IMR-90 (cell line): ENCODE measurements at regions not wholly inside any gene's neighbourhood (a gene's known extent, or its start where the extent isn't known, plus 50 kb on each side); places are given as distances from the start of the nearest gene placed in this dataset.

ENCODE experiments used
- ATAC-seq: fragments of 200-7000 bp; cut with Tn5 transposase; 2 replicates; pipeline ENCODE4 v1.9.1; 2020; ENCODE audit warnings: low read depth, mild to moderate bottlenecking, moderate library complexity
- BruUV-seq: library from RNA; stranded (reverse); fragments of 400-500 nt; replicated peaks from 2 replicates; lab custom pipeline; 2021; lab: Mats Ljungman, UMichigan
- CTCF ChIA-PET: fragments of 300-600 bp; formaldehyde crosslinking; extraction: SDS; loops from one replicate; lab custom pipeline; 2021; ENCODE audit warnings: antibody characterized with exemption; lab: Yijun Ruan, JAX
- POLR2A ChIA-PET: fragments of 300-600 bp; sonication (Branson Sonifier 250); formaldehyde crosslinking; loops from one replicate; lab custom pipeline; 2022; ENCODE audit warnings: antibody characterized with exemption; ENCODE audit not compliant: unreplicated experiment; lab: Charles Lee
- DNase-seq: peaks from one replicate; pipeline ENCODE4 v3.0.0; 2013
- H2AFZ ChIP-seq: replicated peaks from 2 replicates; pipeline ENCODE3; 2013; ENCODE audit warnings: low read length, mild to moderate bottlenecking; ENCODE audit not compliant: poor library complexity
- H2AK5ac ChIP-seq: 2 replicates; pipeline ENCODE4 v1.6.1; 2013; ENCODE audit warnings: low read depth, low read length, inconsistent platforms
- H2AK9ac ChIP-seq: replicated peaks from 2 replicates; pipeline ENCODE3; 2013; ENCODE audit warnings: mild to moderate bottlenecking, low read depth, low read length, moderate library complexity; ENCODE audit not compliant: poor library complexity
- H2BK120ac ChIP-seq: 2 replicates; pipeline ENCODE4 v1.6.1; 2013; ENCODE audit warnings: low read depth, low read length, inconsistent platforms
- H2BK15ac ChIP-seq: 3 replicates; pipeline ENCODE4 v1.6.1; 2013; ENCODE audit warnings: low read depth, low read length, inconsistent platforms
- H2BK20ac ChIP-seq: 2 replicates; pipeline ENCODE4 v1.6.1; 2013; ENCODE audit warnings: low read depth, mild to moderate bottlenecking, inconsistent platforms, low read length, moderate library complexity
- H2BK5ac ChIP-seq: 2 replicates; pipeline ENCODE4 v1.6.1; 2013; ENCODE audit warnings: mild to moderate bottlenecking, low read depth, low read length, inconsistent platforms; ENCODE audit not compliant: poor library complexity, severe bottlenecking
- H3K14ac ChIP-seq: replicated peaks from 2 replicates; pipeline ENCODE4 v1.6.1; 2013; ENCODE audit warnings: low read depth, low read length, inconsistent platforms
- H3K18ac ChIP-seq: 2 replicates; pipeline ENCODE4 v1.6.1; 2013; ENCODE audit warnings: low read depth, low read length, control low read depth
- H3K23ac ChIP-seq: 2 replicates; pipeline ENCODE4 v1.6.1; 2013; ENCODE audit warnings: low read depth, low read length, inconsistent platforms
- H3K27ac ChIP-seq: 2 replicates; pipeline ENCODE4 v1.5.1; 2013; ENCODE audit warnings: mild to moderate bottlenecking, control low read depth, low read length; ENCODE audit not compliant: insufficient read depth
- H3K27me3 ChIP-seq: 2 replicates; pipeline ENCODE4 v1.6.1; 2013; ENCODE audit warnings: low read length; ENCODE audit not compliant: control insufficient read depth, insufficient read depth
- H3K36me3 ChIP-seq: 2 replicates; pipeline ENCODE4 v1.6.1; 2013; ENCODE audit warnings: low read length, mixed read lengths; ENCODE audit not compliant: control insufficient read depth, insufficient read depth
- H3K4ac ChIP-seq: 2 replicates; pipeline ENCODE4 v1.6.1; 2013; ENCODE audit warnings: low read depth, low read length, inconsistent platforms
- H3K4me1 ChIP-seq: 2 replicates; pipeline ENCODE4 v1.6.1; 2013; ENCODE audit warnings: low read length, mixed read lengths; ENCODE audit not compliant: control insufficient read depth, insufficient read depth
- H3K4me2 ChIP-seq: 2 replicates; pipeline ENCODE4 v1.6.1; 2013; ENCODE audit warnings: low read depth, mild to moderate bottlenecking, control low read depth, low read length, moderate library complexity
- H3K4me3 ChIP-seq: 2 replicates; pipeline ENCODE4 v1.5.1; 2013; ENCODE audit warnings: low read depth, mild to moderate bottlenecking, control low read depth, low read length, moderate library complexity; ENCODE audit not compliant: insufficient read depth
- H3K56ac ChIP-seq: 2 replicates; pipeline ENCODE4 v1.6.1; 2013; ENCODE audit warnings: low read length, inconsistent platforms; ENCODE audit not compliant: insufficient read depth; ENCODE audit errors: extremely low read depth
- H3K79me1 ChIP-seq, 2 experiments: 2 replicates each; pipeline ENCODE4 v1.6.1; 2013; ENCODE audit warnings: low read length in 2 of 2, inconsistent platforms in 1 of 2, low read depth in 1 of 2
- H3K9ac ChIP-seq: 2 replicates; pipeline ENCODE4 v1.6.1; 2013; ENCODE audit warnings: low read depth, low read length, control low read depth
- H3K9me1 ChIP-seq: 2 replicates; pipeline ENCODE4 v1.6.1; 2013; ENCODE audit warnings: low read length, inconsistent platforms; ENCODE audit not compliant: insufficient read depth
- H3K9me3 ChIP-seq: 2 replicates; pipeline ENCODE4 v1.6.1; 2013; ENCODE audit warnings: low read length; ENCODE audit not compliant: control insufficient read depth, insufficient read depth
- H4K20me1 ChIP-seq: 2 replicates; pipeline ENCODE4 v1.6.1; 2013; ENCODE audit warnings: low read length, inconsistent platforms; ENCODE audit not compliant: insufficient read depth
- H4K5ac ChIP-seq: 2 replicates; pipeline ENCODE4 v1.6.1; 2013; ENCODE audit warnings: mild to moderate bottlenecking, low read depth, low read length, control low read depth
- H4K8ac ChIP-seq, 2 experiments: 2 replicates each; pipeline ENCODE4 v1.6.1; 2013; ENCODE audit warnings: low read depth in 2 of 2, low read length in 2 of 2, control low read depth in 1 of 2, inconsistent platforms in 1 of 2
- H4K91ac ChIP-seq: 2 replicates; pipeline ENCODE4 v1.6.1; 2013; ENCODE audit warnings: low read depth, low read length, inconsistent platforms; ENCODE audit not compliant: insufficient read depth
- BHLHE40 ChIP-seq: fragments of 150-350 bp; IDR thresholded peaks from 2 replicates; pipeline ENCODE4 v1.6.1; 2016; ENCODE audit warnings: mild to moderate bottlenecking, low read depth, low read length
- CHD1 ChIP-seq: IDR thresholded peaks from 2 replicates; pipeline ENCODE4 v1.6.1; 2012; ENCODE audit warnings: low read depth, low read length, improper control_type of control experiment
- CTCF ChIP-seq: conservative IDR thresholded peaks from 2 replicates; pipeline ENCODE4 v1.5.1; 2012; ENCODE audit warnings: mild to moderate bottlenecking, low read depth, low read length, improper control_type of control experiment
- MAFK ChIP-seq: IDR thresholded peaks from 2 replicates; pipeline ENCODE4 v1.6.1; 2012; ENCODE audit warnings: low read depth, low read length, improper control_type of control experiment
- MAZ ChIP-seq: IDR thresholded peaks from 2 replicates; pipeline ENCODE4 v1.6.1; 2012; ENCODE audit warnings: low read depth, mild to moderate bottlenecking, low read length, improper control_type of control experiment, moderate library complexity, borderline replicate concordance
- POLR2A ChIP-seq: IDR thresholded peaks from 2 replicates; pipeline ENCODE4 v1.6.1; 2012; ENCODE audit warnings: mild to moderate bottlenecking, low read depth, low read length
- RAD21 ChIP-seq: IDR thresholded peaks from 2 replicates; pipeline ENCODE4 v1.6.1; 2012; ENCODE audit warnings: low read length, improper control_type of control experiment
- RCOR1 ChIP-seq: IDR thresholded peaks from 2 replicates; pipeline ENCODE4 v1.6.1; 2012; ENCODE audit warnings: mild to moderate bottlenecking, low read length, improper control_type of control experiment; ENCODE audit not compliant: insufficient replicate concordance
- WGBS, 2 experiments: methylation state at CpG; one replicate each; pipeline versions ENCODE4 v1.1.5 to v1.1.7; 2013; ENCODE audit warnings: missing lambda C conversion rate in 2 of 2; ENCODE audit not compliant: insufficient read length in 1 of 2; ENCODE audit errors: extremely low coverage in 2 of 2; 5-methylcytosine and 5-hydroxymethylcytosine counted together
- dilution Hi-C: fragments of 300-500 bp; cut with HindIII; formaldehyde crosslinking; loops from one replicate; pipeline ENCODE4 v1.14.3; 2018; ENCODE audit warnings: low sequenced_read_pairs; ENCODE audit not compliant: unreplicated experiment
- in situ Hi-C: fragments of 300-500 bp; cut with MboI; formaldehyde crosslinking; loops from 3 replicates; pipeline ENCODE4 v1.14.3; 2019; ENCODE audit warnings: low sequenced_read_pairs, inconsistent platforms, mixed read lengths
- intact Hi-C: fragments of 100-400 bp; cut with micrococcal nuclease; formaldehyde crosslinking; loops from 2 replicates; pipeline ENCODE4 v1.10.0; 2022
- TF ChIP-seq, protein P1 (sequence below): fragments of 150-350 bp; IDR thresholded peaks from 2 replicates; pipeline ENCODE4 v1.6.1; 2016; ENCODE audit warnings: low read depth, mild to moderate bottlenecking, low read length, moderate library complexity, borderline replicate concordance

DNA sequence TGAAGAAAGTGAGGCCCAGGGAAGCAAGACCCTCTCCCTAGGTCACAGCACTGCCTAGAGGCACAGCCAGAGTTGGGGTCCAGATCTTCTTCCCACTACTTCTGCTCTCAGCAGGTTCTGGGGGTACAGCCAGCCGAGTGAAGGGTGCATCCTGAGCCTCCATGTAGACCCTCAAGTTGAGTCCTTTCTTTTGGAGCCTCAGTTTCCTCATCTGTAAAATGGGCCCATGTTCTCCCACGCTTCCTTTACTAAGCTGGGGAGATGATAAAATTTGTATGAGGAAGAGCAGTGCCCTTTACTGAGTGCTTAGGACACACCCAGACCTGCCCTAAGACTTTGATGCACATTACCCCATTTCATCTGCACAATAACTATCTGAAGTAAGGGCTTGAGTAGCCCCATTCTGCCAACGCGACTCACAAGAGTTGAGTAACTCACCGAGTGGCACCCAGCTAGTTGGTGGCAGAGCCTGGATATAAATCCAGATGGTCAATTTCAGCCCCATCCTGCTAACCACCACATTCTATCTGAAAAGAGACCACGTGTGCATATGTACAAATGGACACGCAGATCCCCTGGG, 64.3 kb upstream of the GGTA1 start:
- Histone ChIP-seq H3K9me3 (no peaks in the 10 kb centered on the region), H3K79me1 (peaks cover 0 to 15% of the 10 kb centered on the region in 2 experiments; a peak in 2 of 4 replicates), H3K4me1 (peaks cover 27% of the 10 kb centered on the region), H3K27me3 (no peaks in the 10 kb centered on the region), H2BK15ac (no peak overlapping the region), H3K56ac (no peak overlapping the region), H3K23ac (no peak overlapping the region), H4K8ac (no peak overlapping the region), H3K9ac (no peak overlapping the region), H4K5ac (no peak overlapping the region), H2BK5ac (no peak overlapping the region), H3K4me3 (no peak overlapping the region), H3K4ac (no peak overlapping the region), H3K18ac (no peak overlapping the region), H3K4me2 (no peak overlapping the region), H2AK9ac (no peak overlapping the region), H4K91ac (no peak overlapping the region; the same call in 1 of the 2 replicates), H3K27ac (no peak overlapping the region), H2AK5ac (no peak overlapping the region), H3K9me1 (peaks cover 6% of the 10 kb centered on the region), H2BK20ac (no peak overlapping the region; the same call in 1 of the 2 replicates), H2AFZ (no peak overlapping the region), H3K36me3 (no peaks in the 10 kb centered on the region), H2BK120ac (no peak overlapping the region), H4K20me1 (no peaks in the 10 kb centered on the region; the same call in 1 of the 2 replicates), H3K14ac (no peak overlapping the region)
- POLR2A ChIA-PET = no interaction called here
- DNase-seq = no peak
- no TSS peak for BruUV-seq
- intact Hi-C loops = no loop called here
- CTCF ChIA-PET = no interaction called here
- in situ Hi-C loops = no loop called here
- WGBS, 2 experiments = no CpG with 5 or more reads among the region's 7 CpGs
- TF ChIP-seq MAZ (no peak), BHLHE40 (no peak), CHD1 (no peak), RAD21 (no peak), POLR2A (no peak), RCOR1 (no peak), MAFK (no peak), CTCF (no peak)
- TF ChIP-seq, protein P1, sequence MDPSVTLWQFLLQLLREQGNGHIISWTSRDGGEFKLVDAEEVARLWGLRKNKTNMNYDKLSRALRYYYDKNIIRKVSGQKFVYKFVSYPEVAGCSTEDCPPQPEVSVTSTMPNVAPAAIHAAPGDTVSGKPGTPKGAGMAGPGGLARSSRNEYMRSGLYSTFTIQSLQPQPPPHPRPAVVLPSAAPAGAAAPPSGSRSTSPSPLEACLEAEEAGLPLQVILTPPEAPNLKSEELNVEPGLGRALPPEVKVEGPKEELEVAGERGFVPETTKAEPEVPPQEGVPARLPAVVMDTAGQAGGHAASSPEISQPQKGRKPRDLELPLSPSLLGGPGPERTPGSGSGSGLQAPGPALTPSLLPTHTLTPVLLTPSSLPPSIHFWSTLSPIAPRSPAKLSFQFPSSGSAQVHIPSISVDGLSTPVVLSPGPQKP = no peak
- dilution Hi-C loops = no loop called here
- no peak for ATAC-seq
